ENCODE measurements at regions not wholly inside any gene's neighbourhood (a gene's known extent, or its start where the extent isn't known, plus 50 kb on each side); places are given as distances from the start of the nearest gene placed in this dataset.

- TF ChIP-seq, protein P1, sequence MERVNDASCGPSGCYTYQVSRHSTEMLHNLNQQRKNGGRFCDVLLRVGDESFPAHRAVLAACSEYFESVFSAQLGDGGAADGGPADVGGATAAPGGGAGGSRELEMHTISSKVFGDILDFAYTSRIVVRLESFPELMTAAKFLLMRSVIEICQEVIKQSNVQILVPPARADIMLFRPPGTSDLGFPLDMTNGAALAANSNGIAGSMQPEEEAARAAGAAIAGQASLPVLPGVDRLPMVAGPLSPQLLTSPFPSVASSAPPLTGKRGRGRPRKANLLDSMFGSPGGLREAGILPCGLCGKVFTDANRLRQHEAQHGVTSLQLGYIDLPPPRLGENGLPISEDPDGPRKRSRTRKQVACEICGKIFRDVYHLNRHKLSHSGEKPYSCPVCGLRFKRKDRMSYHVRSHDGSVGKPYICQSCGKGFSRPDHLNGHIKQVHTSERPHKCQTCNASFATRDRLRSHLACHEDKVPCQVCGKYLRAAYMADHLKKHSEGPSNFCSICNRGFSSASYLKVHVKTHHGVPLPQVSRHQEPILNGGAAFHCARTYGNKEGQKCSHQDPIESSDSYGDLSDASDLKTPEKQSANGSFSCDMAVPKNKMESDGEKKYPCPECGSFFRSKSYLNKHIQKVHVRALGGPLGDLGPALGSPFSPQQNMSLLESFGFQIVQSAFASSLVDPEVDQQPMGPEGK (CRISPR knock-in tag; IDR thresholded peaks at IDR 0.05; ENCODE audit: borderline replicate concordance): no peak
These were observed 76.3 kb upstream of the PIM1 start (continued) for GRCh38 chr6:37093728-37094069.

- TF ChIP-seq ZNF70 (CRISPR knock-in tag; IDR thresholded peaks at IDR 0.05) (no peak), GLIS3 (CRISPR knock-in tag; IDR thresholded peaks at IDR 0.05) (no peak), ZFP3 (CRISPR knock-in tag; IDR thresholded peaks at IDR 0.05) (no peak), PPARA (CRISPR knock-in tag; IDR thresholded peaks at IDR 0.05; ENCODE audit: borderline replicate concordance) (no peak), CSDC2 (CRISPR knock-in tag; IDR thresholded peaks at IDR 0.05) (no peak), ZC3H10 (CRISPR knock-in tag; IDR thresholded peaks at IDR 0.05) (no peak), TOX (CRISPR knock-in tag; IDR thresholded peaks at IDR 0.05; ENCODE audit: borderline replicate concordance) (no peak), CSRNP3 (CRISPR knock-in tag; IDR thresholded peaks at IDR 0.05) (no peak), RARB (CRISPR knock-in tag; IDR thresholded peaks at IDR 0.05) (no peak), SNAI2 (CRISPR knock-in tag; IDR thresholded peaks at IDR 0.05) (no peak), TCF4 (CRISPR knock-in tag; IDR thresholded peaks at IDR 0.05; ENCODE audit: borderline replicate concordance) (no peak), ISL1 (CRISPR knock-in tag; IDR thresholded peaks at IDR 0.05) (no peak), OSR1 (CRISPR knock-in tag; IDR thresholded peaks at IDR 0.05) (no peak), BACH2 (CRISPR knock-in tag; IDR thresholded peaks at IDR 0.05; ENCODE audit: borderline replicate concordance) (no peak), ARNTL (CRISPR knock-in tag; IDR thresholded peaks at IDR 0.05; ENCODE audit: borderline replicate concordance, low read depth) (no peak), ZNF565 (CRISPR knock-in tag; conservative IDR thresholded peaks at IDR 0.05; ENCODE audit: low read depth) (no peak)
- TF ChIP-seq, protein P1 (CRISPR knock-in tag; IDR thresholded peaks at IDR 0.05; ENCODE audit: borderline replicate concordance): no peak
- TF ChIP-seq, protein P2, sequence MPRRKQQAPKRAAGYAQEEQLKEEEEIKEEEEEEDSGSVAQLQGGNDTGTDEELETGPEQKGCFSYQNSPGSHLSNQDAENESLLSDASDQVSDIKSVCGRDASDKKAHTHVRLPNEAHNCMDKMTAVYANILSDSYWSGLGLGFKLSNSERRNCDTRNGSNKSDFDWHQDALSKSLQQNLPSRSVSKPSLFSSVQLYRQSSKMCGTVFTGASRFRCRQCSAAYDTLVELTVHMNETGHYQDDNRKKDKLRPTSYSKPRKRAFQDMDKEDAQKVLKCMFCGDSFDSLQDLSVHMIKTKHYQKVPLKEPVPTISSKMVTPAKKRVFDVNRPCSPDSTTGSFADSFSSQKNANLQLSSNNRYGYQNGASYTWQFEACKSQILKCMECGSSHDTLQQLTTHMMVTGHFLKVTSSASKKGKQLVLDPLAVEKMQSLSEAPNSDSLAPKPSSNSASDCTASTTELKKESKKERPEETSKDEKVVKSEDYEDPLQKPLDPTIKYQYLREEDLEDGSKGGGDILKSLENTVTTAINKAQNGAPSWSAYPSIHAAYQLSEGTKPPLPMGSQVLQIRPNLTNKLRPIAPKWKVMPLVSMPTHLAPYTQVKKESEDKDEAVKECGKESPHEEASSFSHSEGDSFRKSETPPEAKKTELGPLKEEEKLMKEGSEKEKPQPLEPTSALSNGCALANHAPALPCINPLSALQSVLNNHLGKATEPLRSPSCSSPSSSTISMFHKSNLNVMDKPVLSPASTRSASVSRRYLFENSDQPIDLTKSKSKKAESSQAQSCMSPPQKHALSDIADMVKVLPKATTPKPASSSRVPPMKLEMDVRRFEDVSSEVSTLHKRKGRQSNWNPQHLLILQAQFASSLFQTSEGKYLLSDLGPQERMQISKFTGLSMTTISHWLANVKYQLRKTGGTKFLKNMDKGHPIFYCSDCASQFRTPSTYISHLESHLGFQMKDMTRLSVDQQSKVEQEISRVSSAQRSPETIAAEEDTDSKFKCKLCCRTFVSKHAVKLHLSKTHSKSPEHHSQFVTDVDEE (CRISPR knock-in tag; IDR thresholded peaks at IDR 0.05): no peak
- TF ChIP-seq, protein P3, sequence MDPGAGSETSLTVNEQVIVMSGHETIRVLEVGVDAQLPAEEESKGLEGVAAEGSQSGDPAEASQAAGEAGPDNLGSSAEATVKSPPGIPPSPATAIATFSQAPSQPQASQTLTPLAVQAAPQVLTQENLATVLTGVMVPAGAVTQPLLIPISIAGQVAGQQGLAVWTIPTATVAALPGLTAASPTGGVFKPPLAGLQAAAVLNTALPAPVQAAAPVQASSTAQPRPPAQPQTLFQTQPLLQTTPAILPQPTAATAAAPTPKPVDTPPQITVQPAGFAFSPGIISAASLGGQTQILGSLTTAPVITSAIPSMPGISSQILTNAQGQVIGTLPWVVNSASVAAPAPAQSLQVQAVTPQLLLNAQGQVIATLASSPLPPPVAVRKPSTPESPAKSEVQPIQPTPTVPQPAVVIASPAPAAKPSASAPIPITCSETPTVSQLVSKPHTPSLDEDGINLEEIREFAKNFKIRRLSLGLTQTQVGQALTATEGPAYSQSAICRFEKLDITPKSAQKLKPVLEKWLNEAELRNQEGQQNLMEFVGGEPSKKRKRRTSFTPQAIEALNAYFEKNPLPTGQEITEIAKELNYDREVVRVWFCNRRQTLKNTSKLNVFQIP (CRISPR knock-in tag; IDR thresholded peaks at IDR 0.05; ENCODE audit: borderline replicate concordance, low read depth): no peak
These were observed 74.0 kb upstream of the PIM1 start for GRCh38 chr6:37095997-37096396.

DNA sequence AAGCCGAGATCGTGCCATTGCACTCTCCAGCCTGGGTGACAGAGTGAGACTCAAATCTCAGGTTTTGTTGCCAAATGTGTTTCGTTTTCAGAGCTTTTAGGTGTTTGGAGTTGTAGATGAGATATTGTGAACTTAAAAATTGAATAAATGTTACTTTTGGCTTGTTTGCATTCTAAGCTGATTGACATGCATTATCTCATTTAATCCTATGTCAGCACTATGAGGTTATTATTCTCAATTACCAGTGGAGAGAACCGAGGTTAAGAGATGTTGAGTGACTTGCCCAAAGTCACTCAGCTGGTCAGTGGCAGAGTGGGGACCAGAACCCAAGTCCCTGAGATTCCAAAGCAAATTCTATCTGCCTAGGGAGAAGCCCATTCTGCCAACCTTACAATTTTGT lies 72.6 kb upstream of the PIM1 start:
- no peak for ATAC-seq
- TF ChIP-seq PPARA (CRISPR knock-in tag; IDR thresholded peaks at IDR 0.05; ENCODE audit: borderline replicate concordance) (no peak), ZFP30 (CRISPR knock-in tag; IDR thresholded peaks at IDR 0.05) (no peak), ISL1 (CRISPR knock-in tag; IDR thresholded peaks at IDR 0.05) (no peak), GLIS3 (CRISPR knock-in tag; IDR thresholded peaks at IDR 0.05) (no peak), SNAI2 (CRISPR knock-in tag; IDR thresholded peaks at IDR 0.05) (no peak), ZFP3 (CRISPR knock-in tag; IDR thresholded peaks at IDR 0.05) (no peak), ZNF70 (CRISPR knock-in tag; IDR thresholded peaks at IDR 0.05) (no peak), ZNF8 (CRISPR knock-in tag; IDR thresholded peaks at IDR 0.05) (no peak), RARB (CRISPR knock-in tag; IDR thresholded peaks at IDR 0.05) (no peak), ZC3H10 (CRISPR knock-in tag; IDR thresholded peaks at IDR 0.05) (no peak), ZNF565 (CRISPR knock-in tag; conservative IDR thresholded peaks at IDR 0.05; ENCODE audit: low read depth) (no peak), BACH2 (CRISPR knock-in tag; IDR thresholded peaks at IDR 0.05; ENCODE audit: borderline replicate concordance) (no peak)
- TF ChIP-seq, protein P2 (CRISPR knock-in tag; IDR thresholded peaks at IDR 0.05): no peak
- TF ChIP-seq, protein P3 (CRISPR knock-in tag; IDR thresholded peaks at IDR 0.05; ENCODE audit: borderline replicate concordance, low read depth): no peak

More at GRCh38 chr6:37095997-37096396, 74.0 kb upstream of the PIM1 start:
- ATAC-seq: no peak

All from SK-N-SH treated with all-trans-retinoic acid at 6 μM for 48 hours (cell line).